Fibroblast of villous mesenchyme (primary cell): ENCODE measurements at regions not wholly inside any gene's neighbourhood (a gene's known extent, or its start where the extent isn't known, plus 50 kb on each side); places are given as distances from the start of the nearest gene placed in this dataset.

ENCODE experiments used
- DNase-seq: peaks from one replicate; pipeline ENCODE4 v3.0.0-alpha.2; 2010; ENCODE audit warnings: low read depth
- H3K4me3 ChIP-seq: 2 replicates; pipeline ENCODE4 v1.5.1; 2011; ENCODE audit warnings: low read depth, mild to moderate bottlenecking, low read length
- CTCF ChIP-seq: IDR thresholded peaks from 2 replicates; pipeline ENCODE4 v1.5.1; 2012; ENCODE audit warnings: low read depth, mild to moderate bottlenecking, low read length; ENCODE audit not compliant: insufficient read depth

- no peak overlapping the region for H3K4me3 ChIP-seq
- no peak for DNase-seq
- TF ChIP-seq CTCF: no peak
Observed at GRCh38 chr16:8278031-8278580, 312.2 kb downstream of the TMEM114 start.

- H3K4me3 ChIP-seq: no peak overlapping the region
Observed at GRCh38 chr16:8271344-8271743, 319.0 kb downstream of the TMEM114 start.

GRCh38 chr16:8262299-8262698 lies 328.0 kb downstream of the TMEM114 start:
- no peak for TF ChIP-seq CTCF
- H3K4me3 ChIP-seq: no peak overlapping the region
- no peak for DNase-seq

More at GRCh38 chr16:8271344-8271743, 319.0 kb downstream of the TMEM114 start:
- no peak for TF ChIP-seq CTCF
- no peak for DNase-seq

GRCh38 chr16:8260140-8260539 lies 330.2 kb downstream of the TMEM114 start:
- DNase-seq: no peak
- TF ChIP-seq CTCF: no peak

GRCh38 chr16:8258523-8258922 lies 331.8 kb downstream of the TMEM114 start:
- no peak for TF ChIP-seq CTCF
- DNase-seq: no peak

More at GRCh38 chr16:8260140-8260539, 330.2 kb downstream of the TMEM114 start:
- H3K4me3 ChIP-seq: no peak overlapping the region

GRCh38 chr16:8257561-8257960 lies 332.8 kb downstream of the TMEM114 start:
- no peak for DNase-seq
- no peak for TF ChIP-seq CTCF
- no peak overlapping the region for H3K4me3 ChIP-seq

More at GRCh38 chr16:8258523-8258922, 331.8 kb downstream of the TMEM114 start:
- no peak overlapping the region for H3K4me3 ChIP-seq

- TF ChIP-seq CTCF: no peak
- H3K4me3 ChIP-seq: no peak overlapping the region
- DNase-seq: no peak
Observed at GRCh38 chr16:8254405-8254804, 335.9 kb downstream of the TMEM114 start.
